ENCODE measurements at regions not wholly inside any gene's neighbourhood (a gene's known extent, or its start where the extent isn't known, plus 50 kb on each side); places are given as distances from the start of the nearest gene placed in this dataset.

GRCh38 chr20:52256454-52256853 is 64.9 kb upstream of the ZFP64 start:
- no peak for DNase-seq (ENCODE audit: low spot score)

DNA sequence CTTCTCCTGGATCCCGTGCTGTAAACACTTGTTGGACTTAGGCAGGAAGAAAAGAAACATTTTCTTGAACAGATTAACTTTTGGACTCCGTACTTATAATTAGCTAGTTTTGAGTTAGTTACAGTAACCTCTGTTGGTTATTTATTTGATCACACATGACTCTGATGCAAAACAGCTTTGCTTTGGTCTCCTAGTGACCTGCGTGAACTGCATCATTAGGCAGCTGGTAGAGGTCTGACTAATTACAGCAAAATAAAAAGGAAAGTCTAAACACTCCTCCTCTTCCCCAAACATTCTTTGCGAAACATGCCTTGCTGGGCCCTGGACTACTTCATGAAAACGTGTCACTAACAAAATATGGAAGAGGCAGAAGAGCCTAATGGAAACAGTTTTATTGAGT is 61.1 kb upstream of the ZFP64 start:
- DNase-seq (ENCODE audit: low spot score): no peak

GRCh38 chr20:52251827-52252226 is 60.2 kb upstream of the ZFP64 start:
- no peak for DNase-seq (ENCODE audit: low spot score)

GRCh38 chr20:52251136-52251700 is 59.6 kb upstream of the ZFP64 start:
- DNase-seq (ENCODE audit: low spot score): no peak

GRCh38 chr20:52247548-52247947 is 56.0 kb upstream of the ZFP64 start:
- DNase-seq (ENCODE audit: low spot score): no peak

GRCh38 chr20:52246366-52246765 is 54.8 kb upstream of the ZFP64 start:
- no peak for DNase-seq (ENCODE audit: low spot score)

DNA sequence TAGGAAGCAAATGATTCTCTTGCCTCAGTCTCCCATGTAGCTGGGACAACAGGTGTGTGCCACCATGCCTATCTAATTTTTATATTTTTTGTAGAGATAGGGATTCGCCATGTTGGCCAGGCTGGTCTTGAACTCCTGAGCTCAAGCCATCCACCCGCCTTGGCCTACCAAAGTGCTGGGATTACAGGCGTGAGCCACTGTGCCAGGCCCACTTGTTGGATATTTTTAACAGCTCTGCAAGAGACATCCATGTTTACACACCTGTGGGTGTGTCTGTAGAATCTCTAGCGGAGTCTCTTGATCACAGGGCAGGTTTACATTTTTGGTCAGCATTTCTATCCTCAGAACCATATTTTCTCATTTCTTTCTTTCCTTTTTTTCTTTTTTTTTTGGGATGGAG is 53.1 kb upstream of the ZFP64 start:
- DNase-seq (ENCODE audit: low spot score): peak; percentile 8

DNA sequence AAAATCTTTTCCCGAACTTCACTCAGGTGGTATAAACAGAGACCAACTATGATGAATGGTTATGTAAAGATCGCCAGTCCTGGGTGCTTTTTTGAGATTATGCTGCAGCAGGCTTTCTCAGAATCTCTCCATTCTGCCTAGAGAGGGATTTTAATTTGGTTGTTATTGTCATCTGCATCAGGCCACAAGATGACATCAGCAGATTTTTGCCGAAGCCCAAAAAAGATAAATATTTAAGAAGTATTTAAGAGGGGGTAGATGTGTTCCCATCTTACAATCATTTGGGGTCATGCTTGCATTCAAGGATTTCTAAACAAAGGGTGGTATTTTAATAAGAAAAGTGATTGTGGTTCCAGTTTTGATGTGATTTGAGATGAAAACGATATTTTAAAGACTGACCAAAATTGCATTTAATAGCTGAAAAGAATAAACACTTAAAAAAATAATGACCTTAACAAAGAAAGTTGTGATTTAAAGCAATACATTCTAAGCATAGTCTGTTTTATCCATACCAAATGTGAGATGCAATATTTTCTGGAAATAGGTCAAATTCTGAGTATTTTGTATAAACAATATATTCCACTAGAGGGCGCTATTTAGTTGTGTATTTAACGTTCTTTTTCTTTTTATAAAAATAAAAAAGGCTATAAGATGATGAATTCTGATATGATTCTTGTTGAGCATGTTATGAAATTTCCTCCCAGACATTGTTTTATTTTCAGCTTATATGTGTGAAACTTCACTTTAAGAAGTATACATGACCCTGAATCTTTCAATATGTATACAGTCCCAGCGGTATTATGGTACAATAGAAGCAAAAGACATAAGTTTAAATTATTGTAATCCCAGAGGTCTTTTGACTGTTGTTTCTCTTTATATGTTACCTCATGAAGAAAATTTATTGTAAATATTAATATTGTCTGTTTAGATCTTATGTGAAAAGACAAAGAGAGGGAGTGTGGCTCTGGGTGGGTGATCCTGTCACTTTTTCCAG is 51.0 kb upstream of the ZFP64 start:
- DNase-seq (ENCODE audit: low spot score): no peak

Measured in ecto neural progenitor cell (in vitro differentiated cells).